ENCODE measurements at regions not wholly inside any gene's neighbourhood (a gene's known extent, or its start where the extent isn't known, plus 50 kb on each side); places are given as distances from the start of the nearest gene placed in this dataset.

GRCh38 chr4:96946552-96946951 lies 1106.7 kb downstream of the PDHA2 start:
- H4K20me1 ChIP-seq (ENCODE audit: control insufficient read depth, insufficient read depth, low read length, poor library complexity, severe bottlenecking), result no peaks in the 10 kb centered on the region
- ChIA-PET CTCF (no interaction called here), POLR2A (no interaction called here)
- peaks cover 0 to 1% (median 0%) of the 10 kb centered on the region in 3 donors for H3K9me3 ChIP-seq (ENCODE audit: control extremely low read depth in 1 of 3, control insufficient read depth in 2 of 3, insufficient read depth in 1 of 3, low read length in 2 of 3)
- WGBS (ENCODE audit: insufficient coverage), result no CpG with 5 or more reads among the region's 2 CpGs
- no peaks in the 10 kb centered on the region for H3K79me2 ChIP-seq (ENCODE audit: control insufficient read depth, insufficient read depth, low read length)
- no peaks in the 10 kb centered on the region for H3K36me3 ChIP-seq (replicated peaks in 1 of 2; ENCODE audit: control extremely low read depth in 1 of 2, control insufficient read depth in 1 of 2, extremely low read depth in 1 of 2, insufficient read depth in 2 of 2, low read length in 1 of 2)
- H3K4me1 ChIP-seq (ENCODE audit: control insufficient read depth in 2 of 2, insufficient read depth in 2 of 2, low read length in 2 of 2), result no peaks in the 10 kb centered on the region
- H3K27me3 ChIP-seq (replicated peaks in 1 of 4; ENCODE audit: control extremely low read depth in 1 of 4, control insufficient read depth in 3 of 4, insufficient read depth in 4 of 4, low read length in 3 of 4), result no peaks in the 10 kb centered on the region
- Mint-ChIP-seq H3K27me3 (no peaks in the 10 kb centered on the region), H3K4me1 (no peaks in the 10 kb centered on the region), H3K27ac (no peak overlapping the region), H3K9me3 (ENCODE audit: insufficient read depth) (no peaks in the 10 kb centered on the region), H3K4me3 (no peak overlapping the region)
- H3K27ac ChIP-seq (ENCODE audit: low read length in 2 of 2), result no peak overlapping the region
- no peak overlapping the region for H3K4me2 ChIP-seq (replicated peaks; ENCODE audit: low read depth, low read length, poor library complexity, severe bottlenecking)
- no peak overlapping the region for H3K9ac ChIP-seq (ENCODE audit: low read length)
- no peak for DNase-seq
- no peak overlapping the region for H2AFZ ChIP-seq (ENCODE audit: insufficient read depth, low read depth, low read length, poor library complexity, severe bottlenecking)
- H3K4me3 ChIP-seq (ENCODE audit: control extremely low read depth in 1 of 5, extremely low read depth in 1 of 5, insufficient read depth in 1 of 5, low read depth in 2 of 5, low read length in 4 of 5), result no peak overlapping the region
- ATAC-seq (ENCODE audit: low read depth), result no peak
- no peak for TF ChIP-seq EZH2 (IDR thresholded peaks at IDR 0.05; ENCODE audit: borderline replicate concordance, insufficient read depth, low read depth, low read length, poor library complexity, severe bottlenecking)
- no peak for TF ChIP-seq CTCF (IDR thresholded peaks at IDR 0.05)
- intact Hi-C loops (cut with micrococcal nuclease), result no loop called here

- no peaks in the 10 kb centered on the region for H3K79me2 ChIP-seq (ENCODE audit: control insufficient read depth, insufficient read depth, low read length)
- no peaks in the 10 kb centered on the region for H3K4me1 Mint-ChIP-seq
- intact Hi-C loops (cut with micrococcal nuclease), result no loop called here
These were observed 1112.7 kb downstream of the PDHA2 start for GRCh38 chr4:96952610-96953009.

More at GRCh38 chr4:96952610-96953009, 1112.7 kb downstream of the PDHA2 start:
- Mint-ChIP-seq H3K27ac (no peak overlapping the region), H3K27me3 (no peaks in the 10 kb centered on the region), H3K4me3 (no peak overlapping the region), H3K9me3 (ENCODE audit: insufficient read depth) (peaks cover 2% of the 10 kb centered on the region)
- ChIA-PET POLR2A (no interaction called here), CTCF (no interaction called here)
- Histone ChIP-seq H3K27ac (ENCODE audit: low read length in 2 of 2) (no peak overlapping the region), H3K9me3 (ENCODE audit: control extremely low read depth in 1 of 3, control insufficient read depth in 2 of 3, insufficient read depth in 1 of 3, low read length in 2 of 3) (no peaks in the 10 kb centered on the region), H4K20me1 (ENCODE audit: control insufficient read depth, insufficient read depth, low read length, poor library complexity, severe bottlenecking) (no peaks in the 10 kb centered on the region), H2AFZ (ENCODE audit: insufficient read depth, low read depth, low read length, poor library complexity, severe bottlenecking) (no peak overlapping the region), H3K27me3 (replicated peaks in 1 of 4; ENCODE audit: control extremely low read depth in 1 of 4, control insufficient read depth in 3 of 4, insufficient read depth in 4 of 4, low read length in 3 of 4) (no peaks in the 10 kb centered on the region), H3K4me2 (replicated peaks; ENCODE audit: low read depth, low read length, poor library complexity, severe bottlenecking) (no peak overlapping the region), H3K9ac (ENCODE audit: low read length) (no peak overlapping the region), H3K4me3 (ENCODE audit: control extremely low read depth in 1 of 5, extremely low read depth in 1 of 5, insufficient read depth in 1 of 5, low read depth in 2 of 5, low read length in 4 of 5) (no peak overlapping the region), H3K4me1 (ENCODE audit: control insufficient read depth in 2 of 2, insufficient read depth in 2 of 2, low read length in 2 of 2) (no peaks in the 10 kb centered on the region), H3K36me3 (replicated peaks in 1 of 2; ENCODE audit: control extremely low read depth in 1 of 2, control insufficient read depth in 1 of 2, extremely low read depth in 1 of 2, insufficient read depth in 2 of 2, low read length in 1 of 2) (no peaks in the 10 kb centered on the region)
- DNase-seq (no peak), ATAC-seq (ENCODE audit: low read depth) (no peak)
- WGBS (ENCODE audit: insufficient coverage), result 78% methylated on average over 1 of the region's 1 CpG
- TF ChIP-seq EZH2 (IDR thresholded peaks at IDR 0.05; ENCODE audit: borderline replicate concordance, insufficient read depth, low read depth, low read length, poor library complexity, severe bottlenecking), result no peak
- TF ChIP-seq CTCF (IDR thresholded peaks at IDR 0.05), result no peak
